Testis (tissue), 2 donors: ENCODE measurements at regions not wholly inside any gene's neighbourhood (a gene's known extent, or its start where the extent isn't known, plus 50 kb on each side); places are given as distances from the start of the nearest gene placed in this dataset.

Source experiments
- DNase-seq: peaks from one replicate; pipeline ENCODE4 v3.0.0-alpha.2; 2019
- H3K27ac ChIP-seq, 2 donors: fragments of 200-600 bp; sonication (generic); one replicate each; pipeline ENCODE4 v1.5.1; 2019
- H3K27me3 ChIP-seq: fragments of 200-600 bp; sonication (generic); one replicate; pipeline ENCODE4 v1.5.1; 2019
- H3K36me3 ChIP-seq: fragments of 200-600 bp; sonication (generic); one replicate; pipeline ENCODE4 v1.5.1; 2017; ENCODE audit warnings: low read depth; ENCODE audit errors: missing control alignments
- H3K4me1 ChIP-seq: fragments of 200-600 bp; sonication (generic); one replicate; pipeline ENCODE4 v1.5.1; 2019
- H3K4me3 ChIP-seq, 2 donors: fragments of 200-600 bp; sonication (generic); one replicate each; pipeline ENCODE4 v1.5.1; 2017 to 2019
- H3K9me3 ChIP-seq: fragments of 200-600 bp; sonication (generic); one replicate; pipeline ENCODE4 v1.5.1; 2017
- POLR2A ChIP-seq: fragments of 450-650 bp; IDR thresholded peaks from one replicate; pipeline ENCODE4 v1.6.1; 2017; ENCODE audit warnings: antibody characterized with exemption, mild to moderate bottlenecking, moderate library complexity
- WGBS, 2 donors: methylation state at CpG; one replicate each; pipeline ENCODE4 v1.1.5; 2018; 5-methylcytosine and 5-hydroxymethylcytosine counted together
- intact Hi-C: fragments of 100-400 bp; cut with DNase I; formaldehyde crosslinking; loops from one replicate; pipeline ENCODE4 v1.15.1; 2023; ENCODE audit warnings: low total_unique reads
- TF ChIP-seq, protein P1 (sequence below), 3 experiments: fragments of 450-650 bp in 2 of 3; fragments of 200-600 bp in 1 of 3; sonication (generic) in 1 of 3; IDR thresholded peaks; one replicate each; pipeline ENCODE4 v1.5.1; 2016 to 2019; ENCODE audit warnings: antibody characterized with exemption in 3 of 3, mild to moderate bottlenecking in 2 of 3, moderate library complexity in 1 of 3

- Histone ChIP-seq H3K36me3 (no peaks in the 10 kb centered on the region), H3K9me3 (no peaks in the 10 kb centered on the region), H3K27me3 (no peaks in the 10 kb centered on the region), H3K4me3 (no peak overlapping the region), H3K27ac (no peak overlapping the region), H3K4me1 (no peaks in the 10 kb centered on the region)
- no peak for DNase-seq
- TF ChIP-seq POLR2A: no peak
- TF ChIP-seq, protein P1, sequence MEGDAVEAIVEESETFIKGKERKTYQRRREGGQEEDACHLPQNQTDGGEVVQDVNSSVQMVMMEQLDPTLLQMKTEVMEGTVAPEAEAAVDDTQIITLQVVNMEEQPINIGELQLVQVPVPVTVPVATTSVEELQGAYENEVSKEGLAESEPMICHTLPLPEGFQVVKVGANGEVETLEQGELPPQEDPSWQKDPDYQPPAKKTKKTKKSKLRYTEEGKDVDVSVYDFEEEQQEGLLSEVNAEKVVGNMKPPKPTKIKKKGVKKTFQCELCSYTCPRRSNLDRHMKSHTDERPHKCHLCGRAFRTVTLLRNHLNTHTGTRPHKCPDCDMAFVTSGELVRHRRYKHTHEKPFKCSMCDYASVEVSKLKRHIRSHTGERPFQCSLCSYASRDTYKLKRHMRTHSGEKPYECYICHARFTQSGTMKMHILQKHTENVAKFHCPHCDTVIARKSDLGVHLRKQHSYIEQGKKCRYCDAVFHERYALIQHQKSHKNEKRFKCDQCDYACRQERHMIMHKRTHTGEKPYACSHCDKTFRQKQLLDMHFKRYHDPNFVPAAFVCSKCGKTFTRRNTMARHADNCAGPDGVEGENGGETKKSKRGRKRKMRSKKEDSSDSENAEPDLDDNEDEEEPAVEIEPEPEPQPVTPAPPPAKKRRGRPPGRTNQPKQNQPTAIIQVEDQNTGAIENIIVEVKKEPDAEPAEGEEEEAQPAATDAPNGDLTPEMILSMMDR (IDR thresholded peaks at IDR 0.05): no peak
- WGBS, 2 donors: 24 to 37% methylated on average over 1 of the region's 1 CpG
- intact Hi-C loops: no loop called here
These were observed 343.4 kb upstream of the USP15 start for GRCh38 chr12:61916831-61917230.

DNA sequence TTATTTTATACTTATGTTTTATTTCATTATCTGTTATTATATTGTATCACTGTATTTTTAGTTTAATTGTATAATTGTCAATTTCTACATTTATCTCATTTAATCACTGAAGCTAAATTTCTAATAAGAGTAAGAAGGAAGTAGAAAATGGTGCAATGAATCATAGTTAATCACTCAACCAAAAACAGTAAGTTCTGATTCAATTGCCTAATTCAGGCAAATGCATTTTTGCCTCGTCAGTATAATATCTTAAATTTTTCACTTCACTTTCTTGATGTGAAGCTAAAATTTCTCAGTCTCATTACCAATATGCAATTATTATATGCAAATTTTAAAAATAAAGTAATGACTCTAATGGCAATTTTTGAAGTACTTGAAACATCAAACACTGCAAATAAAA lies 340.5 kb upstream of the USP15 start:
- no peak for DNase-seq
- Histone ChIP-seq H3K27me3 (no peaks in the 10 kb centered on the region), H3K4me3 (no peak overlapping the region), H3K9me3 (no peaks in the 10 kb centered on the region), H3K36me3 (no peaks in the 10 kb centered on the region), H3K4me1 (no peaks in the 10 kb centered on the region), H3K27ac (no peak overlapping the region)
- WGBS, 2 donors: 41 to 97% methylated on average over 1 of the region's 1 CpG
- no peak for TF ChIP-seq POLR2A
- TF ChIP-seq, protein P1 (IDR thresholded peaks at IDR 0.05): no peak
- intact Hi-C loops: no loop called here

DNA sequence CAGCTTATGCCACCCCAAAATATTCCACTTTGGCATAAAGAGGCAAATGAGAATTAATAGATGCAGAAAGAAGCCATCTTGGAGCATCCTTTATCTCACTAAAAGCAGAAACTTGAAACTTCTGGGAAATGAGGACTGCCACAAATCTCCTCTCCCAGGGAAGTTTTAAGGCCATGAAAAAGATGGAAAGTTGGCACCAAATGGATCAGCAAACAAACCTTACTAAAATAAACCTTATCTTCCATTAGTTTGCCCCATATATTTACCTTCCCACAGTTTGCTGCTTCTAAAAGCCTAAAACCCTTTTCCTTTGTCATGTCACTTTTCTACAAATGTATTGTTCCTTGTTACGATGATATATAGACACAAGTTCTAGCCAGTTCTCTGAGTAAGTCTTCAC lies 340.0 kb upstream of the USP15 start:
- H3K4me1 ChIP-seq: no peaks in the 10 kb centered on the region
- no peaks in the 10 kb centered on the region for H3K36me3 ChIP-seq
- H3K27me3 ChIP-seq: no peaks in the 10 kb centered on the region
- no peak overlapping the region for H3K27ac ChIP-seq
- no peak overlapping the region for H3K4me3 ChIP-seq
- DNase-seq: no peak
- intact Hi-C loops: no loop called here
- no peaks in the 10 kb centered on the region for H3K9me3 ChIP-seq
- WGBS, 2 donors: 91 to 98% methylated on average over 1 of the region's 1 CpG
- no peak for TF ChIP-seq POLR2A
- TF ChIP-seq, protein P1 (IDR thresholded peaks at IDR 0.05): no peak

- Histone ChIP-seq H3K9me3 (no peaks in the 10 kb centered on the region), H3K36me3 (no peaks in the 10 kb centered on the region), H3K27ac (no peak overlapping the region), H3K27me3 (no peaks in the 10 kb centered on the region), H3K4me1 (no peaks in the 10 kb centered on the region), H3K4me3 (no peak overlapping the region)
- intact Hi-C loops: no loop called here
- DNase-seq: no peak
- 78 to 79% methylated on average over 3 of the region's 3 CpGs for WGBS, 2 donors
- no peak for TF ChIP-seq POLR2A
- TF ChIP-seq, protein P1 (IDR thresholded peaks at IDR 0.05): no peak
These were observed 337.1 kb upstream of the USP15 start for GRCh38 chr12:61923152-61923551.

GRCh38 chr12:61934564-61934963 lies 325.6 kb upstream of the USP15 start:
- intact Hi-C loops: no loop called here
- no peak for TF ChIP-seq POLR2A
- TF ChIP-seq, protein P1 (IDR thresholded peaks at IDR 0.05): no peak
- no peak overlapping the region for H3K4me3 ChIP-seq
- H3K27me3 ChIP-seq: no peaks in the 10 kb centered on the region
- no peaks in the 10 kb centered on the region for H3K9me3 ChIP-seq
- H3K4me1 ChIP-seq: no peaks in the 10 kb centered on the region
- 75 to 82% methylated on average over 2 of the region's 2 CpGs for WGBS, 2 donors
- no peak for DNase-seq
- no peaks in the 10 kb centered on the region for H3K36me3 ChIP-seq
- no peak overlapping the region for H3K27ac ChIP-seq
